GM19238 (cell line): ENCODE measurements at regions not wholly inside any gene's neighbourhood (a gene's known extent, or its start where the extent isn't known, plus 50 kb on each side); places are given as distances from the start of the nearest gene placed in this dataset.
"Not testable (repeated sequence)": the region's sequence is repeated elsewhere in the genome, so short reads cannot be mapped to it uniquely, and the experiment has no call there.

ENCODE experiments used
- DNase-seq: peaks from one replicate; pipeline ENCODE4 v3.0.0; 2011; ENCODE audit warnings: low spot score; ENCODE audit not compliant: insufficient read length

GRCh38 chrX:121298499-121298898 lies 251.1 kb downstream of the GLUD2 start:
- DNase-seq = no peak

- DNase-seq = no peak
These were observed 253.9 kb downstream of the GLUD2 start for GRCh38 chrX:121301356-121301755.

GRCh38 chrX:121301822-121302221 lies 254.4 kb downstream of the GLUD2 start:
- no peak for DNase-seq

GRCh38 chrX:121307449-121307848 lies 260.0 kb downstream of the GLUD2 start:
- DNase-seq = no peak

GRCh38 chrX:121308276-121308805 lies 260.9 kb downstream of the GLUD2 start:
- peak; percentile 5 for DNase-seq

- DNase-seq = no peak
These were observed 263.4 kb downstream of the GLUD2 start for GRCh38 chrX:121310820-121311219.

- no peak for DNase-seq
These were observed 273.0 kb downstream of the GLUD2 start for GRCh38 chrX:121320441-121320840.

GRCh38 chrX:121322159-121322558 lies 274.7 kb downstream of the GLUD2 start:
- no peak for DNase-seq

- no peak for DNase-seq
These were observed 275.9 kb downstream of the GLUD2 start for GRCh38 chrX:121323337-121323736.

- no peak for DNase-seq
These were observed 286.5 kb downstream of the GLUD2 start for GRCh38 chrX:121333942-121334341.

GRCh38 chrX:121336831-121337421 lies 289.5 kb downstream of the GLUD2 start:
- DNase-seq = no peak

GRCh38 chrX:121337816-121338215 lies 290.4 kb downstream of the GLUD2 start:
- DNase-seq = no peak

GRCh38 chrX:121349263-121349662 lies 301.9 kb downstream of the GLUD2 start:
- no peak for DNase-seq

GRCh38 chrX:121356139-121356849 lies 308.9 kb downstream of the GLUD2 start:
- no peak for DNase-seq

GRCh38 chrX:121356850-121357171 lies 309.4 kb downstream of the GLUD2 start:
- DNase-seq = no peak

GRCh38 chrX:121360280-121360679 lies 312.9 kb downstream of the GLUD2 start:
- DNase-seq = no peak

- no peak for DNase-seq
These were observed 318.3 kb downstream of the GLUD2 start for GRCh38 chrX:121365572-121366161.

- no peak for DNase-seq
These were observed 327.1 kb downstream of the GLUD2 start for GRCh38 chrX:121374471-121374870.

- not testable (repeated sequence) for DNase-seq
These were observed 334.5 kb downstream of the GLUD2 start for GRCh38 chrX:121381915-121382314.

GRCh38 chrX:121389976-121390714 lies 342.7 kb downstream of the GLUD2 start:
- no peak for DNase-seq

GRCh38 chrX:121405826-121406225 lies 358.4 kb downstream of the GLUD2 start:
- DNase-seq = no peak

GRCh38 chrX:121407627-121408026 lies 360.2 kb downstream of the GLUD2 start:
- DNase-seq = no peak
